ENCODE measurements at regions not wholly inside any gene's neighbourhood (a gene's known extent, or its start where the extent isn't known, plus 50 kb on each side); places are given as distances from the start of the nearest gene placed in this dataset.

DNA sequence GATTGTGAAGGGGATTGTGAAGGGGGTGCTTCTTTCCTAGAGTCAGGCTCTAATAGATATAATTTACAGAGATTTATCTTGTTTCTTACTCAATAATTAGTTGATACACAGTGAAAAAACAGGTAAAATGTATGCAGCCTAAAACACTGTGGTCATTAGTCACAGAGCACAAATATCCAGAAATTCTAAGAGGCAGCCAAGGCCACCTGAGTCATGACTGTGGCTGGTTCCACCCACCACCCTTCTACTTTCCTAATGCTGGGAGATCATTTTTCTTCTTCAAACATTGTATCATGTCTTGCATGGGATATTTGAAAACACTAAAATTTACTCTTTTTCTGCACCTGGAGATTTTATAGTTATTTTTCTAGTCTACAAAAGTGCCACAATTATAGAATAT, 181.6 kb downstream of the OTOR start:
- Mint-ChIP-seq H3K4me3 (no peak overlapping the region), H3K36me3 (ENCODE audit: low read depth) (no peaks in the 10 kb centered on the region), H3K9me3 (peaks cover 70% of the 10 kb centered on the region), H3K27me3 (ENCODE audit: insufficient read depth) (no peaks in the 10 kb centered on the region), H3K4me1 (ENCODE audit: low read depth) (no peaks in the 10 kb centered on the region), H3K27ac (no peak overlapping the region)
- DNase-seq, result no peak
- no peak for TF ChIP-seq CTCF (IDR thresholded peaks at IDR 0.05)

DNA sequence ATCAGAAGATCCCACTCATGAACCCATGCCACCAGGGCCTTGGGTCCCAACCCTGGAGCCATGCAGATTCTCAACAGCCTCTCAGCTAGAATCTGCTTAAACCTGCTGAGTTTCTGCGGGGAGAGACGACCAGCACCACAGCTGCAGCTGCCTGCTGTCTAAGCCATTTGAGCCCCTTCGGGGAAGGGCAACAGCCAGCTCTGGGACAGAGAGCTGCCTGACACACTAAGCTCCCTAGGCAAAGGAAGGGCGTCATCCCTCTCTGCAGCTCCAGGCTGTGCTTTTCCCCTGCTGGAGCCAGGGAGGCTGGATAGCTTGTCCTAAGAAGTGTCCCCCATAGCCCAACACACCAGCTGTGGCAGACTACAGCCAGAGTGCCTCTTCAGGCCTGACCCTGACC, 182.5 kb downstream of the OTOR start:
- H3K4me3 Mint-ChIP-seq, result no peak overlapping the region

DNA sequence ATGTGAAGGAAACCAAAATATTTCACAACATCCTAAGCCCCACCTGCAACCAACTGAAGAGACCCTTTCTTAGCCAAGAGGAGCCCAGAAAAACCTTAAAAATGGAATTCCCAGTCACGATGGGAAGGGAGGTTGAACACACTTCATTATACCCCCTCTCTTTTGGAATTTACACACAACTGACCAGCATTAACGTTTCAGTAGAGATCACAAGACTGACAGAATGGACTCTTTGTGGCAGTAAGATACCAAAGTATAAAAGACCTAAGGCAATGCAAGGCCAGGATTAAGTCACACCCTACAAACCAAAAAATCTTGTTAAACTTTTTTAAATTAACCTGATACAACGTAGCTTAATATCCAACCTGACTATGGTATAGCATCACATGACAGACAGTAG, 190.9 kb downstream of the OTOR start:
- peaks cover 52% of the 10 kb centered on the region for H3K9me3 Mint-ChIP-seq
- no peak overlapping the region for H3K27ac Mint-ChIP-seq
- H3K4me1 Mint-ChIP-seq (ENCODE audit: low read depth), result no peaks in the 10 kb centered on the region
- no peaks in the 10 kb centered on the region for H3K27me3 Mint-ChIP-seq (ENCODE audit: insufficient read depth)
- TF ChIP-seq CTCF (IDR thresholded peaks at IDR 0.05), result no peak
- no peak overlapping the region for H3K4me3 Mint-ChIP-seq
- H3K36me3 Mint-ChIP-seq (ENCODE audit: low read depth), result no peaks in the 10 kb centered on the region; the same call in 1 of the 2 replicates
- no peak for DNase-seq

More for the DNA sequence above, 182.5 kb downstream of the OTOR start:
- H3K36me3 Mint-ChIP-seq (ENCODE audit: low read depth), result no peaks in the 10 kb centered on the region
- H3K27ac Mint-ChIP-seq, result no peak overlapping the region
- no peak for TF ChIP-seq CTCF (IDR thresholded peaks at IDR 0.05)
- no peaks in the 10 kb centered on the region for H3K27me3 Mint-ChIP-seq (ENCODE audit: insufficient read depth)
- H3K4me1 Mint-ChIP-seq (ENCODE audit: low read depth), result no peaks in the 10 kb centered on the region
- peaks cover 71% of the 10 kb centered on the region for H3K9me3 Mint-ChIP-seq
- no peak for DNase-seq

DNA sequence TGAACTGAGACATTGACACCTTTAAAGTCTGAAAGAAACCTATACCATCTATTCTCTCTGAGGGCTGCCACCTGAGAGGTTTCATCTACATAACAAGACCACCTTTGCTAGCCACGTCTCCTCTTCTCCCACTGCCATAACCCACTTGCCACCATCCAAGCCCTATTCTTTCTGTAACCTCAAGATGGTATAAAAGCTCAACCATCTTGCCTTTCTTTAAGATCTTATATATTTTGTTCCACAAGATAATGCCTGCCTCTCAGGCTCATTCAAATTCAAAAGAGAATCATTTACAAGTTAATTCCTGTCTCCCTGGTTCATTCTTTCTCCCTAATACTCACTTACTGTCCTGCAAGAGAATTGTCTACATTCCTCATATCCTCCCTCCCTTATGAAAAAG, 192.5 kb downstream of the OTOR start:
- Mint-ChIP-seq H3K27ac (no peak overlapping the region), H3K4me3 (no peak overlapping the region), H3K4me1 (ENCODE audit: low read depth) (no peaks in the 10 kb centered on the region), H3K36me3 (ENCODE audit: low read depth) (no peaks in the 10 kb centered on the region; the same call in 1 of the 2 replicates), H3K9me3 (peaks cover 52% of the 10 kb centered on the region), H3K27me3 (ENCODE audit: insufficient read depth) (no peaks in the 10 kb centered on the region)
- DNase-seq, result no peak
- no peak for TF ChIP-seq CTCF (IDR thresholded peaks at IDR 0.05)

GRCh38 chr20:16942051-16942450, 193.9 kb downstream of the OTOR start:
- Mint-ChIP-seq H3K4me1 (ENCODE audit: low read depth) (no peaks in the 10 kb centered on the region), H3K9me3 (peaks cover 53% of the 10 kb centered on the region), H3K27ac (no peak overlapping the region), H3K4me3 (no peak overlapping the region), H3K27me3 (ENCODE audit: insufficient read depth) (no peaks in the 10 kb centered on the region), H3K36me3 (ENCODE audit: low read depth) (no peaks in the 10 kb centered on the region; the same call in 1 of the 2 replicates)
- no peak for DNase-seq
- no peak for TF ChIP-seq CTCF (IDR thresholded peaks at IDR 0.05)

- Mint-ChIP-seq H3K4me3 (no peak overlapping the region), H3K36me3 (ENCODE audit: low read depth) (peaks cover 1% of the 10 kb centered on the region; the same call in 1 of the 2 replicates), H3K27me3 (ENCODE audit: insufficient read depth) (no peaks in the 10 kb centered on the region), H3K4me1 (ENCODE audit: low read depth) (no peaks in the 10 kb centered on the region), H3K9me3 (peaks cover 54% of the 10 kb centered on the region), H3K27ac (no peak overlapping the region)
- no peak for TF ChIP-seq CTCF (IDR thresholded peaks at IDR 0.05)
- no peak for DNase-seq
Observed at GRCh38 chr20:16942756-16943155, 194.6 kb downstream of the OTOR start.

Measured in HFFc6 (cell line).